ENCODE measurements at regions not wholly inside any gene's neighbourhood (a gene's known extent, or its start where the extent isn't known, plus 50 kb on each side); places are given as distances from the start of the nearest gene placed in this dataset.
"Not testable (repeated sequence)": the region's sequence is repeated elsewhere in the genome, so short reads cannot be mapped to it uniquely, and the experiment has no call there.

DNA sequence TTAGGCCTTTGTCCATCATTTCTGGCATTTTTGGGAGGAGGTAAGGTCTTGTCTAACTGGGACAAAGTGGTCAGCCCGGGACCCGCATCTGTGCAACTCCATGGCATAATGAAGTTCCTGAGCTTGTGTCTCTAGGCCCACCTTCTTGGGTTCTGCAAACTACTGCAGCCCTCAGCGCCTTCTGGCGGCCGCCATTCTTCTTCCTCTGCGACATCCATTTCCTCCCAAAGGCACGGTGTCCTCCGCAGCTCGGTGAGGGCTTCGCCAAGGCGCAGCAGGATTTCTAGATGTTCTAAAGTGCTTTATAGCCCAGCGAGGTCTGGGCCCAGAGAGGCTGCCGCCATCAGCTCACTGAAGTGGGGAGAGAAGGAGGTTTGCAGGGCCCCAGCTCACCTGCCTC, 134.4 kb upstream of the OR4E1 start:
- Histone ChIP-seq H3K36me3 (no peaks in the 10 kb centered on the region), H3K4me3 (no peak overlapping the region), H3K9me3 (ENCODE audit: low read depth) (no peaks in the 10 kb centered on the region), H3K27ac (no peak overlapping the region), H3K4me1 (ENCODE audit: low read depth) (no peaks in the 10 kb centered on the region), H3K27me3 (no peaks in the 10 kb centered on the region)
- TF ChIP-seq, protein P1, sequence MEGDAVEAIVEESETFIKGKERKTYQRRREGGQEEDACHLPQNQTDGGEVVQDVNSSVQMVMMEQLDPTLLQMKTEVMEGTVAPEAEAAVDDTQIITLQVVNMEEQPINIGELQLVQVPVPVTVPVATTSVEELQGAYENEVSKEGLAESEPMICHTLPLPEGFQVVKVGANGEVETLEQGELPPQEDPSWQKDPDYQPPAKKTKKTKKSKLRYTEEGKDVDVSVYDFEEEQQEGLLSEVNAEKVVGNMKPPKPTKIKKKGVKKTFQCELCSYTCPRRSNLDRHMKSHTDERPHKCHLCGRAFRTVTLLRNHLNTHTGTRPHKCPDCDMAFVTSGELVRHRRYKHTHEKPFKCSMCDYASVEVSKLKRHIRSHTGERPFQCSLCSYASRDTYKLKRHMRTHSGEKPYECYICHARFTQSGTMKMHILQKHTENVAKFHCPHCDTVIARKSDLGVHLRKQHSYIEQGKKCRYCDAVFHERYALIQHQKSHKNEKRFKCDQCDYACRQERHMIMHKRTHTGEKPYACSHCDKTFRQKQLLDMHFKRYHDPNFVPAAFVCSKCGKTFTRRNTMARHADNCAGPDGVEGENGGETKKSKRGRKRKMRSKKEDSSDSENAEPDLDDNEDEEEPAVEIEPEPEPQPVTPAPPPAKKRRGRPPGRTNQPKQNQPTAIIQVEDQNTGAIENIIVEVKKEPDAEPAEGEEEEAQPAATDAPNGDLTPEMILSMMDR (IDR thresholded peaks at IDR 0.05; ENCODE audit: low read depth, low read length), result no peak
- DNase-seq (ENCODE audit: low read depth in 1 of 2, low spot score in 1 of 2), result no peak

DNA sequence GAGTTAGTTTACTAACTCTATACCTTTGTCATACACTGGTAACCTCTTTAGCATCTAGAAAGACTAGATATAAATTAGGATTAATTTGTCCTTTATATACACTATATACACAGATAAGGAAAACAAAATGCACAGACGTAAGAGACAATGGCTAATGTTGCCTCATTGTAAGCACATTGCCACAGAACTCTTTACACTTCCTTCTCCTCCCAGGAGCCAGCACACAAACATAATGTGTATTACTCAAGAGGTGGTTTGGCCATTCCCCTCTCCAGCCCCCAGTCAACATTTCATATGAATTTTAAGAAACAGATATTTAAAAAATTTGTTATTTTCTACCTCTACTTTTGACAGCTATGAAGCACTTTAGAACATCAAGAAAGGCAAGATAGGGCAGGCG, 131.4 kb upstream of the OR4E1 start:
- Histone ChIP-seq H3K4me1 (ENCODE audit: low read depth) (peaks cover 17% of the 10 kb centered on the region), H3K9me3 (ENCODE audit: low read depth) (no peaks in the 10 kb centered on the region), H3K27ac (no peak overlapping the region), H3K27me3 (no peaks in the 10 kb centered on the region), H3K36me3 (no peaks in the 10 kb centered on the region), H3K4me3 (no peak overlapping the region)
- TF ChIP-seq, protein P1 (IDR thresholded peaks at IDR 0.05; ENCODE audit: low read depth, low read length), result no peak
- DNase-seq (ENCODE audit: low read depth in 1 of 2, low spot score in 1 of 2), result no peak

- Histone ChIP-seq H3K27me3 (no peaks in the 10 kb centered on the region), H3K9me3 (ENCODE audit: low read depth) (no peaks in the 10 kb centered on the region), H3K4me1 (ENCODE audit: low read depth) (peaks cover 17% of the 10 kb centered on the region), H3K36me3 (no peaks in the 10 kb centered on the region), H3K4me3 (no peak overlapping the region), H3K27ac (no peak overlapping the region)
- no peak for DNase-seq (ENCODE audit: low read depth in 1 of 2, low spot score in 1 of 2)
- TF ChIP-seq, protein P1 (IDR thresholded peaks at IDR 0.05; ENCODE audit: low read depth, low read length), result no peak
These were observed 128.8 kb upstream of the OR4E1 start for GRCh38 chr14:21802441-21802840.

- Histone ChIP-seq H3K4me3 (no peak overlapping the region), H3K27me3 (no peaks in the 10 kb centered on the region), H3K9me3 (ENCODE audit: low read depth) (no peaks in the 10 kb centered on the region), H3K4me1 (ENCODE audit: low read depth) (peaks cover 12% of the 10 kb centered on the region), H3K36me3 (no peaks in the 10 kb centered on the region), H3K27ac (no peak overlapping the region)
- DNase-seq (ENCODE audit: low read depth in 1 of 2, low spot score in 1 of 2), result peak; percentile 2 to 27
- TF ChIP-seq, protein P1 (IDR thresholded peaks at IDR 0.05; ENCODE audit: low read depth, low read length), result no peak
These were observed 123.3 kb upstream of the OR4E1 start for GRCh38 chr14:21796916-21797315.

DNA sequence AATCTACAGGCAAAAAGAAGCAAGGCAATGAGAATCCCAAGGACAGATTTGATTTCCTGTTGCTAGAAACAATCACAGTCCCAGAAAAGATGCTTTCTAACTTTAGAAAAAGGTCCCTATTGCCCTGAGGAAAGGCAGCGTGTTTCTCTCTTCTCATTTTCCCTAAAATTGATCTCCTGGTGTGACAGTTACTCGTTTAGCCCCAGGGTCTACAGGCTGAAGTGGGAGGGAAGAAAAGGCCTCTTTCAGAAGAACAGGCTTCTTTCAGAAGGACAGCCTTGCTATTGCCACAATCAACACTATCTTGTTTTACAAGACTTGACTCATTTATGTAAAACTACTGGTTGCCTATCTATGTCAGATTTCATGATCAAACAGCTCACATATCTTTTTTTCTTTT, 121.8 kb upstream of the OR4E1 start:
- H3K27me3 ChIP-seq, result no peaks in the 10 kb centered on the region
- H3K36me3 ChIP-seq, result no peaks in the 10 kb centered on the region
- no peak overlapping the region for H3K4me3 ChIP-seq
- H3K9me3 ChIP-seq (ENCODE audit: low read depth), result no peaks in the 10 kb centered on the region
- H3K27ac ChIP-seq, result no peak overlapping the region
- no peak for DNase-seq (ENCODE audit: low read depth in 1 of 2, low spot score in 1 of 2)
- TF ChIP-seq, protein P1 (IDR thresholded peaks at IDR 0.05; ENCODE audit: low read depth, low read length), result no peak
- no peaks in the 10 kb centered on the region for H3K4me1 ChIP-seq (ENCODE audit: low read depth)

DNA sequence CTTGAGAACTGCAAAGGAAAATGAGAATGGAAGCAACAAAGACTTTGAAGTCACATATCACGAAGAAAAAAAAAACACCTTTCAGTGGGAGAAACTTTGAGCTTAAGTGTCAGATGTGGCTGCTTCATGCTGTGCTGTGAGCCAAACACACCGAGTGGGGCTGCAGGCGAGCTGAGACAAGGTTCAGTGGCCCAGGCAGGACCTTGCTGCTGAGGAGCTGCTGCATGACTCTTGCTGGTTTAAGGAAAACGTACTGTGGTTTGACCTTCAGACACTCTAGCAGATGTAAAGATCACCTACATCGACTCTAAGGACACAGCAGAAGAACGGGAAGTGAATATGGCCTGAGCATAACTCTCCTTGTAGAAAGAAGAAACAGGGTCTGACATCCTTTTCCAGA, 118.1 kb upstream of the OR4E1 start:
- no peak overlapping the region for H3K4me3 ChIP-seq
- H3K4me1 ChIP-seq (ENCODE audit: low read depth), result no peaks in the 10 kb centered on the region
- DNase-seq (ENCODE audit: low read depth in 1 of 2, low spot score in 1 of 2), result no peak
- H3K9me3 ChIP-seq (ENCODE audit: low read depth), result no peaks in the 10 kb centered on the region
- H3K27me3 ChIP-seq, result no peaks in the 10 kb centered on the region
- H3K27ac ChIP-seq, result no peak overlapping the region
- TF ChIP-seq, protein P1 (IDR thresholded peaks at IDR 0.05; ENCODE audit: low read depth, low read length), result no peak
- H3K36me3 ChIP-seq, result no peaks in the 10 kb centered on the region

GRCh38 chr14:21788687-21789086, 115.1 kb upstream of the OR4E1 start:
- not testable (repeated sequence) for DNase-seq (ENCODE audit: low read depth in 1 of 2, low spot score in 1 of 2); H3K36me3 ChIP-seq; H3K9me3 ChIP-seq (ENCODE audit: low read depth); H3K27me3 ChIP-seq; H3K4me1 ChIP-seq (ENCODE audit: low read depth); H3K4me3 ChIP-seq; H3K27ac ChIP-seq

DNA sequence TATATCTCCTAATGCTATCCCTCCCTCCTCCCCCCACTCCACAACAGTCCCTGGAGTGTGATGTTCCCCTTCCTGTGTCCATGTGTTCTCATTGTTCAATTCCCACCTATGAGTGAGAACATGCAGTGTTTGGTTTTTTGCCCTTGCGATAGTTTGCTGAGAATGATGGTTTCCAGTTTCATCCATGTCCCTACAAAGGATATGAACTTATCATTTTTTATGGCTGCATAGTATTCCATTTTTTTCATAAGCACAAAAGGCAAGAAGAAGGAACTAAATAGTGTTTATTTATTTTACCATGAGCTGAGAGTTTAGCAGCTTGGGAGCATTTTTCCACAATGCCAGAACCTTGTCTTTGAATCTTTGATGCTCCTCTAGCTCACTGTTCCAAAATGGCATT, 113.6 kb upstream of the OR4E1 start:
- H3K4me3 ChIP-seq; H3K4me1 ChIP-seq (ENCODE audit: low read depth); DNase-seq (ENCODE audit: low read depth in 1 of 2, low spot score in 1 of 2); H3K36me3 ChIP-seq; H3K27ac ChIP-seq; H3K9me3 ChIP-seq (ENCODE audit: low read depth); H3K27me3 ChIP-seq: not testable (repeated sequence)
